ENCODE measurements at regions not wholly inside any gene's neighbourhood (a gene's known extent, or its start where the extent isn't known, plus 50 kb on each side); places are given as distances from the start of the nearest gene placed in this dataset.

DNA sequence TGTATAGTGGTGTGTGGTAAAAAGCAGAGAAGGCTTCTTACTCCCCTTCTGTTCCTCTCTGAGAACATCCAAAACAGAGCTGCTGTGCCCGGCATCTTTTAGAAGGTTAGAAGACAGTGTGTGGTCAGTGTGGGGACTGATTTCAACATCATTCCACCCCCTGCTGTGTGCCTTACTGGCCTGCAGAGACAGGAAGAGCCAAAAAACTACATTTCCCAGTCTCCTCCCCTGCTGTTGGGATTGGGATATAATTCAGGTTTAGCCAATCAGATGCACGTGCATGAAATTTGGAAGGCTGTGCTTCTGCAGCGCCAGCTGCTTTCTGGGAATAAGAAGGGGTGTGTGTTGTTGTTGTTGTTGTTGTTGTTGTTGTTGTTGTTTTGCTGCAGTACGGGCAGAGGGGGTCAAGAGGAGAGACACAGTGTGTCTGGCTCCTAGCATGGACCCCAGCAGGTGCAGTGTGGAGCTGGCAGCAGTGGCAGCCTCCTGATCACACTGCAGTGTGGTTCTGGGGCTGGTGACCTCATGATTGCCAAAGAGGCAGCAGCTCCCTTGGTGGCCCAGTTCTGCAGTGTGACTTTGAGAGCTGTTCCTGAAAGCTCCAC, 74.7 kb downstream of the MRPL14 start:
- TF ChIP-seq CTCF (IDR thresholded peaks at IDR 0.05) = no peak

GRCh38 chr6:44051515-44051914, 75.7 kb downstream of the MRPL14 start:
- no peak for TF ChIP-seq CTCF (IDR thresholded peaks at IDR 0.05)

DNA sequence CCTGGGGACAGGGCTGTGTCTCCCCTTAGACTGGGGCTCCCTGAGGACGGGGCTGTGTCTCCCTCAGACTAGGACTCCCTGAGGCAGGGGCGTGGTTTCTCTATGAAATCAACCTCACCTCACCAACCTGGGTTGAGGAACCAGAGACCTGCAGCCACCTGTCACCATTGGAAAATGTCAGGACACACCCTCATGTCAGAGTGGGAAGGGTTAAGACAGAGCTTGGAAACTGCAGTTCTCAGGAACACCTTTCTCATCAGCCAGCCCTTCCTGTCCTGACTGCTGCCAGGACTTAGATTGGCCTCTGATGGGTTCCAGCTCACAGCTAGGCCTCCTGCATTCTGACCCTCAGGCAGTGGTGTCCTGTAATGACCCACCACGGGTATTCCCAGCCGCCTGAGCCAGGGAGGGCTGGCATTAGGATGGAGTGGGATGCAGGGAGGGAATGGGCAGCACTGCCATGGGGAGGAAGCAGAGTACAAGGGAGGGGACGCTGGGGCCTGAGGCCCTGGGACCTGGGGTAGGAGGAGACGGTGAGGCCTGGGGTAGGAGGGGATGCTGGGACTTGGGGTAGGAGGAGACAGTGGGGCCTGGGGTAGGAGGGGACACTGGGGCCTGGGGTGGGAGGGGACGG, 76.3 kb downstream of the MRPL14 start:
- TF ChIP-seq CTCF (IDR thresholded peaks at IDR 0.05) = no peak

GRCh38 chr6:44049989-44050871, 77.0 kb downstream of the MRPL14 start:
- TF ChIP-seq CTCF (IDR thresholded peaks at IDR 0.05) = no peak

GRCh38 chr6:44049163-44049988, 77.9 kb downstream of the MRPL14 start:
- TF ChIP-seq CTCF (IDR thresholded peaks at IDR 0.05) = no peak

DNA sequence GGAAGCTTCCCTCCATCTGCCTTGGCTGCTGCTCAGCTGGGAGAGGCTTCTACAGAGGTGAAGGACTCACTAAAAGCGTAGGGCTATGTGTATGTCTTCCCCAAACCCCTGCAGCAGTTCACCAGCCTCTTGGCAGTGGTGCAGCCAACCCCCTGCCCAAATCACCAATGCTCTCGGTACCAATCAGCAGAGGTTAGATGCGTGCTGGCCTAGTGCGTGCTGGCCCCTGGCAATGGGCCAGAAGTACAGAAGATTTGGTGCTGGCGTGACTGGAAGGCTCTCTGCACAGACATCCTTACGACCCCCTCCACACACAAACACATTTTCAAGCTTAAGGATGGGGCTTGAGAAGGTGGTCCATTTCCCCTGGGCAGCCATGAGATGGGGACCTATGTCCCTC, 79.0 kb downstream of the MRPL14 start:
- no peak for TF ChIP-seq CTCF (IDR thresholded peaks at IDR 0.05)

DNA sequence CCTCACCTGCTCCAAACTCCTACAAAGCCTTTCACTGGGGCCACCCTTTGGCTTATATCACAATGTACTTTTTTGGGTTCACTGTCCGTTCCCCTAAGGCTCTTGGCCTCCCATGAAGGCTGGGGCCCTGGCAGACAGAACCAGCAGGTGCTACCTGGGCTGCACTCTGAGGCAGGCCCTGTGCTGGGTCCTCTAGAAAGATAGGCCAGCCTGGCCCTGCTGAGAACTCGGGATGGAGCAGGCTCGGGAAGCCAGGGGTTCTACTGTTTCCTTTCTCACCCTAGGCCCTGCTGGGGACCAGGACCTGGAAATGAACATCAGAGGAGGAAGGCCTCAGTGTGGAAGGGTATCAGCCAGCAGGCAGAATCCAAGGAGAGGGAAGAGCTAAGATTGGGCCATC, 79.5 kb downstream of the MRPL14 start:
- TF ChIP-seq CTCF (IDR thresholded peaks at IDR 0.05) = no peak

Measured in LNCAP (cell line).